AG10803 (cell line): ENCODE measurements at regions not wholly inside any gene's neighbourhood (a gene's known extent, or its start where the extent isn't known, plus 50 kb on each side); places are given as distances from the start of the nearest gene placed in this dataset.

Source experiments
- DNase-seq: peaks from one replicate; pipeline ENCODE4 v3.0.0; 2010; ENCODE audit warnings: low read depth
- H3K4me3 ChIP-seq: 2 replicates; pipeline ENCODE4 v1.5.1; 2011; ENCODE audit warnings: mild to moderate bottlenecking, low read length, control low read depth
- CTCF ChIP-seq: conservative IDR thresholded peaks from 2 replicates; pipeline ENCODE4 v1.5.1; 2011; ENCODE audit warnings: mild to moderate bottlenecking, low read length, control low read depth, inconsistent platforms

DNA sequence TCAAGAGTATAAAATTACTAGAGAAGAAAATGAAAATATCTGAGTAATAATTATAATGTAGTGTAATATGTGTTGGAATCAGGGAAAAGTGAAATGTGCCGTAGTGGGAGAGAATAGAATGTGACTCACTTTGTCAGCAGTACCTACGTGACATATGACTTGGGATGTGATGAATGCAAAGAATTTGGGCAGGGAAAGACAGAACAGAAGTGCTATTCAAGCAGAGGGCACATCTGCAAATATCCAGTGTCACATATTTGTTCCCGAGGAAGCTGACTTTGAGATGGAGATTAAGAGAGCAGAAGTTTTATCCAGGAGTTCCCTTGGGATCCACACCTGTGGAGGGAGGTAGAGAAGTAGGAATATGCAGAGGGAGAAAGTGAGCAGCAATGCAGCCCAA, 69.3 kb upstream of the HS3ST1 start:
- no peak overlapping the region for H3K4me3 ChIP-seq
- TF ChIP-seq CTCF = no peak
- no peak for DNase-seq

DNA sequence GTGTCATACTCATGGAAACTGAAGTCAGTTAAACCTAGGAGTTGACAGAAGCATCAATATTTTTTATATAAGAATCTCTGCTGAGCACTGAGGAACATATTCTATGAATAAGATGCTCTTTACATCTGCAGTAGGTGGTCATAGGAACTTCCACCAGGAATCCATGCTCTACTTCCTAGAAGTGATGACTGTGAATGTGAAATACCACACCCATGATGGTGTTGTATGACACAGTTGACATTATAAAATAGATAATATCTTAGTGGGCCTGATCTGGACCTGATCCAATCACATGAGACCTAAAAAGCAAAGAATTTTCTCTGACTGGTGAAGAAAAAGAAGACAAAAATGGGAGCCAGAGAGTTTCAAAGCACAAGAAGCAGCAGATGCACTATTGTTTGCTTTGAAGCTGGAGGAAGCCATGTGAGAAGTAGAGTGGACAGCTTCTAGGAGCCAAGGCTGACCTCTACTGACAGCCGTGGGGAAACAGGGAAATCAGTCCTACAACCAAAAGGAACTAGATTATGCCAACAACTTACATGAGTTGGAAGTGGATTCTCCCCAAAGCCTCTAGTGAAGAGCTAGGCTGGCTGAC, 68.6 kb upstream of the HS3ST1 start:
- no peak for TF ChIP-seq CTCF
- no peak overlapping the region for H3K4me3 ChIP-seq
- no peak for DNase-seq

- H3K4me3 ChIP-seq = no peak overlapping the region
- DNase-seq = no peak
- TF ChIP-seq CTCF = no peak
These were observed 67.7 kb upstream of the HS3ST1 start for GRCh38 chr4:11496351-11496829.

GRCh38 chr4:11495818-11496217, 67.1 kb upstream of the HS3ST1 start:
- no peak for TF ChIP-seq CTCF
- no peak overlapping the region for H3K4me3 ChIP-seq
- no peak for DNase-seq

DNA sequence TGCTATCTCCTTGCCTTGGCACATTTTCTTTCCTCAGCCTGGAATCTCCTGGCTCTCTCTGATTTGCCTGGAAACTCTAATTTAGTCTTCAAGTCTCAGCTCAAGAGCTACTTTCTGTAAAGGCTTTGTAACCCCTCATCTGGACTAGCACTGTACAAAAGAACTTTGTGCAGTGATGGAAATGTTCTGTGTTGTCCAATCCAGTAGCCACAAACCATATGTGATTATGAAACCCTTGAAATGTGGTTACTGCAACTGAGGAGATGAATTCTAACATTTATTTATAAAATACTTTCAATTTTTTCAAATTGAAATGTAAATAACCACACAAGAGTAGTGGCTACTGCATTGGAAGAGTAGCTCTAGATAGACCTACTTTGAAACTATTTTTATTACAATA, 66.6 kb upstream of the HS3ST1 start:
- no peak overlapping the region for H3K4me3 ChIP-seq
- DNase-seq = no peak

DNA sequence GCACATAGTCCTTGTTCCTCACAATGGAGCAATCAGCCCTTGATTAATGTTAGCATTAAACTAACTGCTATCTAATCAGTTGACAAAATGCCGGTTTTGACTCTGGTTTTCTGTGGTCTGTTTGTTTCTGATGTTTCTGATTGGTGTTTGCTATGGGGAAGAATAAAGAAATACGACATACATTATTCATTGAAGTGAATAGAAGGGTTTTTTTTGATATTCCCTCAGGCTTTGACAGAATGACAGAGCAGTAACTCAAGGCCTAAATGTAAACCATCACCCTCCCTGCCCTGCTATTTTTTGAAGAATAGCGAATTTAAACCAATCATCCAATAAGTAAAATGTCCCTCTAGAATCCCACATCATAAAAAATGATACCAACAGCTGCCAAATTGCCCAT, 65.5 kb upstream of the HS3ST1 start:
- TF ChIP-seq CTCF = no peak
- DNase-seq = no peak
- H3K4me3 ChIP-seq = no peak overlapping the region

More for the DNA sequence above, 66.6 kb upstream of the HS3ST1 start:
- TF ChIP-seq CTCF = no peak

DNA sequence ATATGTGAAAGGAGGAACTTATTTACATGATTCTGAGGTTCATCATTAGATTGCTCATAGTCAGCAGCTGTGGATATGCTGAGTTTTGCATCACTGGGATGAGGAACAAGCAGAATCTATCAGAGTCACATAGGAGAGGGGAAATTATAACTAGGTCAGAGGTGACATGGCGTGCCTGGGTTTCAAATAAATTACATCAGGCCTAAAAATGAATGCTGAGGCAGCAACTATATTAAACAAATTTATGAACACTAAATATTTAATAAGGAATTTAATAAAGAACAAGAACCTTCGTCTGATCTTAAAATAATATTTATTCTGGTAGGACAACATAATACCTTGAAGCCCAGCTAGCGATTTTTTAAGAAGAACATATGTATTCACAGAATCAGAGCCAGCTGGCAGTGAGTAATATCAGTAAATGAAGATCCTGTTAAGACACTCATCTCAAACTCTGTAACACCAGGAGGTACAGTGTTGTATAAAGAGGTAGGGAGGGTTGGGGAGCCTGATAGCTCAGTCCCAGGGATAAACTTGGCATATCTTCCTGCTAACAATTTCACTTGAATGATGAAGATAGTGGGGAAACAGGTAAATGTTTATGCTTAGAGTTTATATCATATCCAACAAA, 60.9 kb upstream of the HS3ST1 start:
- no peak for DNase-seq
- TF ChIP-seq CTCF = no peak
- no peak overlapping the region for H3K4me3 ChIP-seq
